ENCODE measurements at regions not wholly inside any gene's neighbourhood (a gene's known extent, or its start where the extent isn't known, plus 50 kb on each side); places are given as distances from the start of the nearest gene placed in this dataset.

- no peaks in the 10 kb centered on the region for H3K27me3 ChIP-seq
- H4K20me1 ChIP-seq (ENCODE audit: insufficient read depth, poor library complexity, severe bottlenecking) = no peaks in the 10 kb centered on the region
- H3K4me1 ChIP-seq (ENCODE audit: insufficient read depth) = no peaks in the 10 kb centered on the region
- TF ChIP-seq EZH2 (IDR thresholded peaks at IDR 0.05; ENCODE audit: borderline replicate concordance) (no peak), EZH2phosphoT487 (IDR thresholded peaks at IDR 0.05; ENCODE audit: low read depth, severe bottlenecking, unreplicated experiment) (no peak), CTCF (IDR thresholded peaks at IDR 0.05; ENCODE audit: poor library complexity) (no peak)
- no peaks in the 10 kb centered on the region for H3K36me3 ChIP-seq (replicated peaks; ENCODE audit: insufficient read depth, low read depth)
- H2AFZ ChIP-seq = no peak overlapping the region
- 96% methylated on average over 2 of the region's 2 CpGs for WGBS (ENCODE audit: low lambda C conversion rate, missing lambda C conversion rate)
- H3K79me2 ChIP-seq = no peaks in the 10 kb centered on the region
- no peak for DNase-seq (ENCODE audit: low spot score)
- H3K4me3 ChIP-seq = no peak overlapping the region
- no peaks in the 10 kb centered on the region for H3K9me2 ChIP-seq (replicated peaks; ENCODE audit: insufficient read depth)
- no peaks in the 10 kb centered on the region for H3K9me3 ChIP-seq (ENCODE audit: low read depth)
- no peak overlapping the region for H3K27ac ChIP-seq
- H3K4me2 ChIP-seq = no peak overlapping the region
These were observed 130.2 kb downstream of the MAT2B start for GRCh38 chr5:163635631-163636030.

- Histone ChIP-seq H3K79me2 (no peaks in the 10 kb centered on the region), H3K9me2 (replicated peaks; ENCODE audit: insufficient read depth) (no peaks in the 10 kb centered on the region), H3K27me3 (no peaks in the 10 kb centered on the region), H3K4me2 (no peak overlapping the region), H4K20me1 (ENCODE audit: insufficient read depth, poor library complexity, severe bottlenecking) (no peaks in the 10 kb centered on the region), H3K4me1 (ENCODE audit: insufficient read depth) (no peaks in the 10 kb centered on the region), H2AFZ (no peak overlapping the region), H3K9me3 (ENCODE audit: low read depth) (no peaks in the 10 kb centered on the region), H3K36me3 (replicated peaks; ENCODE audit: insufficient read depth, low read depth) (no peaks in the 10 kb centered on the region), H3K4me3 (no peak overlapping the region), H3K27ac (no peak overlapping the region)
- no peak for DNase-seq (ENCODE audit: low spot score)
- 70% methylated on average over 4 of the region's 4 CpGs for WGBS (ENCODE audit: low lambda C conversion rate, missing lambda C conversion rate)
- no peak for TF ChIP-seq EZH2 (IDR thresholded peaks at IDR 0.05; ENCODE audit: borderline replicate concordance)
- TF ChIP-seq CTCF (IDR thresholded peaks at IDR 0.05; ENCODE audit: poor library complexity) = no peak
- no peak for TF ChIP-seq EZH2phosphoT487 (IDR thresholded peaks at IDR 0.05; ENCODE audit: low read depth, severe bottlenecking, unreplicated experiment)
These were observed 137.5 kb downstream of the MAT2B start for GRCh38 chr5:163642904-163643303.

- no peaks in the 10 kb centered on the region for H3K79me2 ChIP-seq
- H3K36me3 ChIP-seq (replicated peaks; ENCODE audit: insufficient read depth, low read depth) = no peaks in the 10 kb centered on the region
- no peaks in the 10 kb centered on the region for H3K27me3 ChIP-seq
- no peaks in the 10 kb centered on the region for H3K9me2 ChIP-seq (replicated peaks; ENCODE audit: insufficient read depth)
- WGBS (ENCODE audit: low lambda C conversion rate, missing lambda C conversion rate) = 84% methylated on average over 5 of the region's 5 CpGs
- H3K27ac ChIP-seq = no peak overlapping the region
- no peaks in the 10 kb centered on the region for H4K20me1 ChIP-seq (ENCODE audit: insufficient read depth, poor library complexity, severe bottlenecking)
- DNase-seq (ENCODE audit: low spot score) = no peak
- H3K9me3 ChIP-seq (ENCODE audit: low read depth) = no peaks in the 10 kb centered on the region
- no peak overlapping the region for H3K4me3 ChIP-seq
- TF ChIP-seq CTCF (IDR thresholded peaks at IDR 0.05; ENCODE audit: poor library complexity) (no peak), EZH2 (IDR thresholded peaks at IDR 0.05; ENCODE audit: borderline replicate concordance) (no peak)
- H3K4me1 ChIP-seq (ENCODE audit: insufficient read depth) = no peaks in the 10 kb centered on the region
- no peak overlapping the region for H3K4me2 ChIP-seq
- H2AFZ ChIP-seq = no peak overlapping the region
These were observed 140.3 kb downstream of the MAT2B start for GRCh38 chr5:163645421-163646416.

Data from hepatocyte (in vitro differentiated cells).